CD4-positive, alpha-beta T cell treated with Interleukin-4 for 1 hour (primary cell): ENCODE measurements at regions not wholly inside any gene's neighbourhood (a gene's known extent, or its start where the extent isn't known, plus 50 kb on each side); places are given as distances from the start of the nearest gene placed in this dataset.

Experiments
- DNase-seq, 2 donors: peaks; one replicate each; pipeline ENCODE4 v3.0.0-alpha.2; 2020 to 2022

- DNase-seq = no peak
Observed at GRCh38 chr4:35250761-35251160, 993.6 kb downstream of the ARAP2 start.

- no peak for DNase-seq
Observed at GRCh38 chr4:35252071-35252470, 992.2 kb downstream of the ARAP2 start.

DNA sequence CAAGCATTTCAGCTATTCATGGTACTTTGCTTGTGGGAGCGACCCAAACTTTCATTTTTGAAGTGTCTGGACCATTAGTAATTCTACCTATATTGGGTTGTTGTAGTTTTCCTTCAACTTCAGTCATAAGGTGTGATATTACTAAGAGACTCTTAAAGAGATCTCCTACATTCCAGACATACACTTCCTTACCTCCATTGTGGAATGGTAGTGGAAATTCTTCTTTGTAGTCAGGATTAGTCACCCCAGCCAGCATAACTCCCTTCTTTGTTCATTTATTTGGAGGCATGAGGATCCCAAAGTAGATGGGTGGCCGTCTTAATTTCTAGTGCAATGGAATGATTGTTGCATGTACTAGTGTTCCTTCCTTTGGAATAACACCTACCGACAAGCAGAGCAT is 991.4 kb downstream of the ARAP2 start:
- DNase-seq = no peak

- no peak for DNase-seq
Observed at GRCh38 chr4:35253331-35253730, 991.0 kb downstream of the ARAP2 start.

GRCh38 chr4:35286434-35286833 is 957.9 kb downstream of the ARAP2 start:
- DNase-seq = no peak

DNA sequence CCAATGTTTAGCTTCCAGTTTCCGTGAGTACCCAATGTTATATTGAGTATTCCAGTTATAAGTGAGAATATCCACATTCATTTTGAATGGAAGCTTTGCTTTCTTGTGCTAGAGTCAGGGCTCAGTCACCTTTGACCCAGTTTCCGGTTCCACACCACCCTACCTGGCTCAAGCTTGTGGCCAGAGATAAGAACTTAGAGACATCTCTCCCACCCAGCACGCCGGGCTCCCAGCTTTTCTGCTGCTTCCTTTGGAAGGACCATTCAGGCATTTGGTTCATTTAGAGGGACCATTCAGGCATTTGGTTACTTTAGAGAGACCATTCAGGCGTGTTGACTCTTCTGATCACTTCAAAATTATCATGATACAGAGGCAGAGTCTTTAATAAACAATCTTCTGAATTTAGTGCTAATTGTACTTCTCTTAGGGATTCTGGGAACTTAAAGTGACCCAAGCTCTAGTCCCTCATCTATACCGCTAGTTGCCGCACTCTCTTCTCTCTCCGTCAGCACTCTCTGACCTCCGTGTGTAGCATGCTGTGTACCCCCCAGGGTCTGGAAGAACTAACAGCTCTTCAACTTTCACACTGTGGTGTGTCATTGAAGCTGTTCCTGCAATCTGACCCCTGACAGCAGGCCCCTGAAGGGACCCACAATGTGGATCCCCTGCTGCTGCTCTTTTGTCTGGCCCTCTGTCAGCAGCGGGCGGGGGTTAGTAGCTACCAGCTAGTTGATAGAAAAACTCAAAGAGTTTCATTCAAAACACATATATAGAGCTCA is 943.1 kb downstream of the ARAP2 start:
- DNase-seq = no peak

- no peak for DNase-seq
Observed at GRCh38 chr4:35315419-35315818, 928.9 kb downstream of the ARAP2 start.

DNA sequence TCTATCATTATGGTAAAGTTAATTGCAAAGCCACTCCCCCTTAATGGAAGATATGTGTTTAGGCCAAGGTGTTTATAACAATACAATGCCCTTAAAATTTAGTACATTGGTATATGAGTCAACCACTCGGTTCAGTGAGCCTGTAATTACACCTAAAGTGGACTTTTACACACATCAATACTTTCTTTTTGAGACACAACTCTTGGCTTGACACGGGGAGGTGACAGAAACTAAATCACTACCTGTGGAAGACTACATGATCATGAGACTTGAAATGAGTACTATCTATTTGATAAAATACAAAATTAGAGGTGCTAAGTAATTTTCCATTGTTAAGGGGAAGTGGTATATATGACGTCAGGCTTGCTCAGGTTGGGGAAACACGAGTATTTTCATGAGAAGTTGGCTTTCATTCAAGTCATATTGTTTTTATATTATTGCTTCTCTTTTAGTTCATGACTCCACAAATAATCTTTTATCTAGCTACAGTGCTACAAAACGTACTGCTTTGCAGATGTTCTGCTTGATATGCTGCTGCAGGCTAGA is 918.3 kb downstream of the ARAP2 start:
- no peak for DNase-seq

- DNase-seq = no peak
Observed at GRCh38 chr4:35342833-35343232, 901.5 kb downstream of the ARAP2 start.

DNA sequence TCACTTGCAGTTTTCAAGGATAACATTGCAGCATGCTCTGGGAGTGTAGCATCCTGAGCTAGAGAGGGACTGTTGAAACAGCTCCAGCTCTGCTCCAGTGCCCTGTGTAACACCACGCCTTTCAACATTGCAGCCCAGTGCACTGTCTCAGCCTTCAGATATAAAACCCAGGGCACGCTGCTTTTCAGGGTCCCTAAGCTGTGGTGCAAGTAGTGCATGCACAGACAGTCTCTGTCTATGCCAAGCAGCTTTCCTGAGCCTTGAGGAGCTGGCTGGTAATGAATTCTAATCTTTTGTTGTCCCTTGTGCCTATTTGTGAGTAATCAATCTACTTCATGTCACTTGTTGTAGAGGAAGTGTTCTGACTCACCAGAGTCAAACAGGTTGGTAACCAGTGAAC is 897.0 kb downstream of the ARAP2 start:
- DNase-seq = no peak

DNA sequence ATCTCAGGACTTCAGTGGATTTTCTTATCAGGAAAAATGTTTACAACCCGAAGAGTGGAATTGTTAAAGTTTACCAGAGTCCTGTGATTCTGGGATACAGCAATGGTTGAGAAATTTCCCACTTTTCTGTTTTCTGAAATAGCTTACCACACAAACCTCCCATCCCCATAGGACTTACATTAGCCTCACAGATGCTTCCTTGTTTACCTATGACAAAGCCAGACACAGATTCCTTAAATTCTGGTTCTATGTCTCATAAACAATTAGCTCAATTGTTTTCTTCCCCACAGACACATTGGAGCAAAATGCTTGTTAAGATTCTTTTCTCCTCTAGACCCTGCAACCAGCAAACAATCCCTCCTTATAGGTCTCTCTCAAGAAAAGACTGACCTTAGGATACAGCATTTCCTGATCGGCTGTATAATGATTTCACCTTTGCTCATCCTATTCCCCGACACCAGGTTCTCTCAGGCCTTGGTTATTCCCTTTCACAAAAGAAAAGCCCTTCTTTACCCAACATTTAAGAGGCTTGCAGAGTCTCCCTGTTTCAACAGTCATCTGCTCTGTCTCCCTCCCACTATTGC is 886.2 kb downstream of the ARAP2 start:
- DNase-seq = no peak

- DNase-seq = no peak
Observed at GRCh38 chr4:35364321-35364870, 879.9 kb downstream of the ARAP2 start.

GRCh38 chr4:35365186-35365585 is 879.1 kb downstream of the ARAP2 start:
- DNase-seq = no peak

DNA sequence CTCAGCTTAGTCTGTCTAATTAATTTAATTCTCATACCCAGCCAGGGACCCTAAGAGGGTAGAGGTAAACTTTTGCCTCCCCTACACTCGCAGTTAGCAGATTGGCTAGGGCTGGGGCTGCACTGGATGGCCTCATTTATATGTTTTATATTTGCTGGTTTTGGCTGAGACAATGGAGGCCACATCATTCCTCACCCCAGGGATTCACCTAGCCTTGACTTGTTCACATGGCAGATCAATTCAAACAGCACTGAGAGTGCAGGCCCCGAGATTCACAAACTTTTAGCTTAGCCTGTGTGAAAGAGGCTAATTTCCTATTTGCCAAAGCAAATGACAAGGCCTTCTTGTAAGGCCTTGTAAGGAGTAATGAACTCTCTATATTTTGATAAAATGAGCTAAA is 844.4 kb downstream of the ARAP2 start:
- no peak for DNase-seq

- DNase-seq = no peak
Observed at GRCh38 chr4:35423104-35423503, 821.2 kb downstream of the ARAP2 start.

DNA sequence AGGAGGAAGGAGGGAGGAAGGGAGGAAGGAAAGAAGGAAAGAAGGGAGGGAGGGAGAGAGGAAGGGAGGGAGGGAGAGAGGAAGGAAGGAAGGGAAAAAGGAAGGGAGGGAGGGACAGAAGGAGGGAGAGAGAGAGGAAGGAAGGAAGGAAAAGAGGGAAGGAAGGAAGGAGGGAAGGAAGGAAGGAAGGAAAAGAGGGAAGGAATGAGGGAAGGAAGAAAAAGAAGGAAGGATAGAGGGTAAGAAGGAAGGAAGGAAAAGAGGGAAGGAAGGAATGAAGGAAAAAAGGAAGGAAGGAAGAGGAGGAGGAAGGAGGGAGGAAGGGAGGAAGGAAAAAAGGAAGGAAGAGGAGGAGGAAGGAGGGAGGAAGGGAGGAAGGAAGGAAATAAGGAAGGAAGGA is 796.8 kb downstream of the ARAP2 start:
- DNase-seq = no peak

GRCh38 chr4:35459045-35459444 is 785.3 kb downstream of the ARAP2 start:
- no peak for DNase-seq

DNA sequence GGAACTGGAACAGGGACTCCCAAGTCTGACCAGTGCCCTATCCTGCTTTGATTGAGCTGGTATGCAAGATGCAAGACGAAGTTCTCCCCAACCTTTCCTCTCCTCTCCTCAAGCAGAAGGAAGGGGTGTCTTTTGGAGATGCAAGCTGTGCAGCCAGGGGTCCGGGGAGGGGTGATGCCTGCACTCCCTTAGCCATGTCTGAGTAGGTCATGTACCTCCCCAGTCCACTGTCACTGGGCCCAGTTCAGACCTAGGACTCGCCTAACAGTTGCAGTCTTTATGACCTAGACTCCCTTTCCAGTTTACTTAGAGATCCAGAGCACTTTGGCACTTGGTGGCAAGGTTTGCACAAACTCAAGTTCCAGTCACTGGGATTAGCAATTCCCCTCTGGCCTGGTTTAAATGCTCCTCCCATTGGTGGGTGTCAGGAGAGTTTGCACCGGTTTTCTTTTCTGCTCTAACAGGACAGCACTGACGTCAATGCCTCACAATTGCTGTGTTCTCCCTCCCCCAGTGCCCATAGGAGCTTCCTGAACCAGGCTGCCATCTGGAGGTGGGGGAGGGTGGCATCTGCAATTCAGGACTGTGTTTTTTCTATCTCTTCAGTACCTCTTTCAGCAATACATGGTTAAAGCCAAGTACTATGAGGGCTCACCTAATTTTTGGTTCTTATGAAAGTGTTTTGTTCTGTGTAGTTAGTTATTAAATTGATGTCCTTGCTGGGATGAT is 782.2 kb downstream of the ARAP2 start:
- no peak for DNase-seq

- no peak for DNase-seq
Observed at GRCh38 chr4:35463251-35463952, 780.9 kb downstream of the ARAP2 start.

GRCh38 chr4:35464964-35465528 is 779.3 kb downstream of the ARAP2 start:
- DNase-seq = no peak

GRCh38 chr4:35491093-35491492 is 753.2 kb downstream of the ARAP2 start:
- no peak for DNase-seq

DNA sequence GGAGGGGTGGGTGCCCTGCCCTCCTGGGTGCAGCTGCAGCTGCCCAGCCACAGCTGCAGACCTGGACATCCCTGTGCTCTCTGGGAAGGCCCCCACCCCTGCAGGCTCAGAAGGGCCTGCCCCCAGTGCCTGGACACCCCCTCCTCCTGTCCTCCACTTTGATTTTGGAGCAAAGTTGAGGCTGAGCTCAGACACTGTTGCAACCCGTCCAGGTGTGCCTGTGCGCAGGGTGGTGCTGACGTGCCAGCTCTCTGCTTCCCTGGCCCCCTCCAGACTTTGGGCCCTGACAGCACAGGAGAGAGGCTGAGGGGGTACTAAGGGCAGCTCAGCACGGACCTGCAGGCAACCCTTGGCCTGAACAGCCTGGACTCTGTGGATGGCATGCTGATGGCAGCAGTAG is 750.3 kb downstream of the ARAP2 start:
- DNase-seq = no peak

DNA sequence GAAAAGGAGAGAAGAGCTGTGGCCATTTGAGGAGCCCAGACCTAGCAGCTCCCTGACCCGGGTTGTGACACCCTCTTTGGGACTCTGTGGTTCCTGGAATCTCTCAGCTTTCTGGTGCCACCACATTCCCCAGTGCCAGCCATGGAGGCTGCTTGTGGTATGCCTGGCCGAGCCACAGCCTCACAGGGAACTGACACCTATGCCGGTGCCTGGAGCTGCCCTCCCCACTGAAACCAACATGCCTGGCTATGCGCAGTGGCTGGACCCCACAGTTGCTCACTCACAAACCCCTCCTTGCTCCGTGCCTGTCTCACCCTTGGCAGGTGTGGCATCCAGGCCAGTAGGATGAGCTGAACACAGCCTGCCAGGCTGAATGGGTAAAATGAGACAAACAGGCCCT is 749.4 kb downstream of the ARAP2 start:
- DNase-seq = no peak
